HG02678 (cell line): ENCODE measurements at regions not wholly inside any gene's neighbourhood (a gene's known extent, or its start where the extent isn't known, plus 50 kb on each side); places are given as distances from the start of the nearest gene placed in this dataset.
"Not testable (repeated sequence)": the region's sequence is repeated elsewhere in the genome, so short reads cannot be mapped to it uniquely, and the experiment has no call there.

Experiments
- ATAC-seq: cut with Tn5 transposase; IDR thresholded peaks from one replicate; pipeline ENCODE4 v1.9.1; 2021; ENCODE audit warnings: mild to moderate bottlenecking, moderate library complexity; ENCODE audit not compliant: unreplicated experiment

GRCh38 chr21:31417214-31417613 is 73.2 kb upstream of the TIAM1 start:
- ATAC-seq, result not testable (repeated sequence)

DNA sequence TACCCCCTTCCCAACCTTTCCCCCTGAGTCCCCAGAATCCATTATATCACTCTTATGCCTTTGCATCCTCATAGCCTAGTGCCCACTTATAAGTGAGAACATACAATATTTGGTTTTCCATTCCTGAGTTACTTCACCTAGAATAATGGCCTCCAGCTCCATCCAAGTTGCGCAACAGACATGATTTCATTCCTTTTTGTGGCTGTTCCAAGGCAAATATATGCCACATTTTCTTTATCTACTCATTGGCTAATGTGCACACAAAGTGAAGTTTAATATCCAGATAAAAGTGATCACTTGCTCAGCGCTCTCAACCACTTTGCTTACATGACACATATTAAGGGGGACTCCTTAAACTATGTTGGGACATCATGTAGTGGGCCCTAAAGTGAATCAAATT is 72.4 kb upstream of the TIAM1 start:
- no peak for ATAC-seq

- no peak for ATAC-seq
These were observed 70.4 kb upstream of the TIAM1 start for GRCh38 chr21:31414263-31415000.

DNA sequence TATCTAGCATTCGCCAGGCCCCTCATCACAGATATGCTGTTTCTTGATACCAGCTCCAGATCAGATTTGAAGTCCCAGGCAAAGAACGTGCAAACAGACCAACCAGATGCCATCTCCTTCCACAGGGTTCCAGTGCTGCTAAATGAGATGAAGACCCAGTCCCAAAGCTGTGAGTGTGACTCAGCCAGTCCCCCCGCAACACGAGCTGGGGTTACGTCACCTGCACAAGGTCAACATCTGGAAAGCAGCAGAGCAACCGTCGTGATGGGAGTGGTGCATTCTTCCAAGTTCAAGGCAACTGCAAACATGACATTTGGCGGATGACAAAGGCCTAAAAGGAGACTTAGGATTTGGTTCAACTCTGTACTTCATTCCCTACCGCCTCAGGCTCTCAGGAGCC is 69.6 kb upstream of the TIAM1 start:
- ATAC-seq, result no peak

- ATAC-seq, result no peak
These were observed 66.6 kb upstream of the TIAM1 start for GRCh38 chr21:31410499-31411131.

- ATAC-seq, result no peak
These were observed 65.9 kb upstream of the TIAM1 start for GRCh38 chr21:31409831-31410487.

DNA sequence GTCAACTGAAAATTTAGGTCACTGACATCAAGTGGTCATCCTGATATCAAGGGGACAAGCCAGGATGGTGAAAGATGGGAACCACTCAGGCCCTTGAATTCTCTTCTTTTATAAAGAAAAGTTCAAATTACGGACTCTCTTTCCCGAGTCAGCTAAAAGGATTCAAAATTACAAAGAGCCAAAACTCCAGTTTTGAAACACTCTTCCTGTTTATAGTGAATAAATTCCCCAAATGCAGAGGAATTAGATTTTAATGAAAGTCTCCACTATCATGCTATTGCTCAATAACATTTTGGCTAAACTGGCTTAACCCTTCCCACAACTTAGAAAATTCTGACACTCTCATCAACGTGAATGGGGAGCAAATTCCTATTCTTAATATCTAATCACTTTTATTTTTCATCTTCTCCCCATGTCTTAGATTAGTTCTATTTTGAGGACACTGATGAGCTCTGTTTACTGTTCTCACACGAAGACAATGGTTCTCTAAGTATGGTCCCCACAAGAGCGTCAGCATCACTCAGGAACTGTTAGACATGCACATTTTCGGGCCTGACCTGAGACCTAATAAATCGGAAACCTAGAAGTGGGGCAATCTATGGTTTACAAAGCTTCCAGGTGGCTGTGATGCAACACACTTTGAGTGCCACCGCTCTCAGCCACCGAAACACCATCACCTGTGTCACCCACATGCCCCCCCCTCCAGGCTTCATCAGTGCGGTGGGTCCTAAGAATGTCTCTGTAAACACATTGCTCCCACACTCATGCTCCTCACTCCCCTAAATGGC is 64.4 kb upstream of the TIAM1 start:
- no peak for ATAC-seq

- ATAC-seq, result no peak
These were observed 62.4 kb upstream of the TIAM1 start for GRCh38 chr21:31406510-31406909.

GRCh38 chr21:31405604-31406003 is 61.5 kb upstream of the TIAM1 start:
- no peak for ATAC-seq

GRCh38 chr21:31403596-31404333 is 59.7 kb upstream of the TIAM1 start:
- ATAC-seq, result no peak

- no peak for ATAC-seq
These were observed 55.5 kb upstream of the TIAM1 start for GRCh38 chr21:31399591-31399990.

GRCh38 chr21:31398574-31398973 is 54.5 kb upstream of the TIAM1 start:
- no peak for ATAC-seq

- ATAC-seq, result no peak
These were observed 53.9 kb upstream of the TIAM1 start for GRCh38 chr21:31397939-31398338.

DNA sequence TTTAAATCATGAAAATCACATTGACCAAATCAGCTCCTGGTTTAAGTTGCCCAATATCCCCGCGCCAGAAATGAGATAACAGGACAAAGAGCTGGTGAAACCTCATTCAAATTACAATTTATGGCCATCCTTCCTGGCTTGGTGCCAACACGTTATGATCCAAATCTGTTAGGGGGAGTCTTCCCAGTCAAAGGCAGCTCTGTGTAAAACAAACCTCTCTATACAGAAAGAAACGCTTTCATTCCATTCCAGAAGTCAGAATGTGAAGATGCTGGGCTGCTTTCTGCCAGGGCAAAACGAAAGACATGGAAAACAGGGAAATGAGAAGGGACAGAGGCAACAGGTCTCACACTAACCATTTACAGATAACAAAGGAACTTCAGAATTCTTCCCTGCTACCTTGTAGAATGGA is 53.5 kb upstream of the TIAM1 start:
- no peak for ATAC-seq

DNA sequence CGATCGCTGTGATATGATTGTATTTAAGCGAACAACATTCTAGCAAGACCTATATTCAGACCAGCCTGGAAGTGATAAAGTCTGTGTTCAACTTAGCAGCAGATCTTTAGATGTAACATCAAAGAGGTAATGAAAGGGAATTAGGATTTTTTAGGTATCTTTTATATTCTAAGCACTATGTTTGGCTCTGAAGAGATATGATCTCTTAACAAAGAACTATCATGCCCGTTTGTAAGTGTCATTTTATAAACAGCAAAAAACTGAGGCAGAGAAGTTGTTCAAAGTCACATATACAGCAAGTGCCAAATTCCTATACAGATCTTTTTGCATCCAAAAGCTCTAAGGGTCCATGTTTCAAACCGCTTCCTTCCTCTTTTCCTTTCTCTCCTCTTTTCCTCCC is 53.0 kb upstream of the TIAM1 start:
- no peak for ATAC-seq

DNA sequence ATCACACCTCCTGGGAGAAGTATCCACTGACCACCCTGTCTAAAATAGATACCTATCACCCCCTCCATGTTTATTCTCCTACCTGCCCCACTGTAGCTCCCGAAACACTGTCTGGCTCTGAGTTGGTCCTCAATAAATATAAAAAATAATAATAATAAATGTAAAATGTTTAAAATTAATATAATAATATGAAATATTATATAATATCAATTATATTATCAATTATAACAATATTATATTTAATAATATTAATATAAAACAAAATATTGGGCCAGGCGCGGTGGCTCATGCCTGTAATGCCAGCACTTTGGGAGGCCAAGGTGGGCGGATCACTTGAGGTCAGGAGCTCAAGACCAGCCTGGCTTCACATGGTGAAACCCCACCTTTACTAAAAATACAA is 52.3 kb upstream of the TIAM1 start:
- ATAC-seq, result no peak

DNA sequence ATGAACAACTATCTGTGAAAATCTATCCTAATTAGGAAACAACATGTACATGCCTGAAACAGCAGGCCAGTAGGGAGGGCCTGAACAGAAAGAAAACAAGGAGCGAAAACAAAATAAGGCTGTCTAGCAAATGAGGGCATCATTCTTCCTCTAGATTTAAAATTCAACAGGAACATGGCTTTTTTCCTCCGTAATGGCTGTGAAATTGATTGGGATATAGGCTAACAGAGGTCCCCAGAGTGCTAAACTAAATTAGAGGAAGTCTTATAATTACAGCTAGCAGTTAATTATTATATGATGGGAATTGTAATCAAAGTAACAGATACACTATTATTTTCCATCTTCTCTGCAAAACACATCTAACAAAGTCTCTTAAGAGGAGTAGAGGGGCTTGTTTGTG is 51.7 kb upstream of the TIAM1 start:
- ATAC-seq, result no peak

DNA sequence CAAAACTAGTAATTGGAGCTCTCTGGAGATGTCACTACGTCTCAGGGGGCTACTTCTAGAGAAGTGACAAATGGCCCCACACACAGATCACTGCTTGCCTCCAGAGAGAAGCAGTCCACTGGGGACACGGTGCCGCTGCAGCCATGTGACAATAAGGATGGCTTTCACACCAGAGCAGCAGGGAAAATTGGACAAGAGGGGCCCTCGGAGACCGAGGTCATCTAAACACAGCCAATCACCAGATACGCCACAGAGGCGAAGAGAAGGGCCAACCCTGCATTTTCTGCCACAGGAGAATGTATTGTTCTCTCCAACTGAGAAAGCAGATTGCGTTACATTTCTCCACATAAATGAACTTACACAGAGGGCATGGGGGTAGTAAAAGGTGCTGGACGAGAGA is 51.2 kb upstream of the TIAM1 start:
- no peak for ATAC-seq

DNA sequence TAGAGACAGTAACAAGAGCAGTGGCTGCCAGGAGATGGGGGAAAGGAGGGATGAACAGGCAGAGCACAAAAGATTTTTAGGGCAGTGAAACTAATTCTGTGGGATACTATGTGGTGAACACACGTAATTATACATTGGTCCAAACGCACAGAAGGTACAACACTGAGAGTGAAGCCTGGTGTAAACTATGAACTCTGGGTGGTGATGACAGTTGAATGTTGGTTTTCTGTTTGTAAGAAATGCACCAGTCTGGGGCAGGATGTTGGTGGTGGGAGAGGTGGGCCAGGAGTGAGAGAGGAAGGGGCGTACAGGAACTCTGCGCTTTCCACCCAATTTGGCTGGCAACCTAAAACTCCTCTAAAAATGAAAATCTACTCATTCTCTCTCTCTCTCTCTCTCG is 50.2 kb upstream of the TIAM1 start:
- no peak for ATAC-seq
